ENCODE measurements at regions not wholly inside any gene's neighbourhood (a gene's known extent, or its start where the extent isn't known, plus 50 kb on each side); places are given as distances from the start of the nearest gene placed in this dataset.

DNA sequence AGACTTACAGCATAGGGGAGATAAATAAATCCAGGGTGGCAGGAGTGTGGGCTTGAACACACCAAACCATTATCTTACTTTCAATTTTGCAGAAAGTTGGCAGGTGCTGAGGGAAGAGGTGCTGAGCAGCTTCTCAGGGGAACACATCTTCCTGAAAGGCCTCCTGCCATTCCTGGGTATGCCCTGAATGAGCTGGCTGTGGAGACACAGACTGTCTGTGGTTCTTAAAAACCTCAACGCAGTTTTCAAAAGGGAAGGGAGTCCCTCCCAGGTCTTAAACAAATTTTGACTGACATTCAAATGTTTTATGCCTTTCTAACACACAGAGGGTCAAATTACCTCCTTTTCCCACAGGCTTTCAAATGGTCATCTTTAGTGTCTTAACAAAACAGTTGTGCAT lies 166.9 kb downstream of the TNFSF18 start:
- H3K4me2 ChIP-seq (ENCODE audit: low read depth, low read length), result no peak overlapping the region
- CTCF ChIA-PET, result no interaction called here

More for the DNA sequence above, 166.9 kb downstream of the TNFSF18 start:
- no TSS peak for BruUV-seq (replicated peaks)
- H4K91ac ChIP-seq (ENCODE audit: insufficient read depth, low read depth, low read length), result 0 out of 2 replicates have a peak overlapping the region, but pooled peaks have one; percentile 15
- no peak overlapping the region for H3K27ac ChIP-seq (ENCODE audit: insufficient read depth, low read length)
- no peak overlapping the region for H3K4me3 ChIP-seq (ENCODE audit: insufficient read depth, low read depth, low read length)
- no peak overlapping the region for H4K5ac ChIP-seq (ENCODE audit: low read depth, low read length)
- dilution Hi-C loops (cut with HindIII; ENCODE audit: low sequenced_read_pairs, unreplicated experiment), result no loop called here
- H3K27me3 ChIP-seq (ENCODE audit: control insufficient read depth, insufficient read depth, low read length), result no peaks in the 10 kb centered on the region
- no peak overlapping the region for H2AFZ ChIP-seq (replicated peaks; ENCODE audit: low read length, poor library complexity)
- in situ Hi-C loops (cut with MboI; ENCODE audit: low sequenced_read_pairs), result no loop called here
- no peak overlapping the region for H2BK5ac ChIP-seq (ENCODE audit: low read depth, low read length, poor library complexity, severe bottlenecking)
- no peak for DNase-seq
- 0 out of 2 replicates have a peak overlapping the region, but pooled peaks have one; percentile 22 for H3K14ac ChIP-seq (replicated peaks; ENCODE audit: low read depth, low read length)
- no peaks in the 10 kb centered on the region for H3K9me3 ChIP-seq (ENCODE audit: control insufficient read depth, insufficient read depth, low read length)
- H3K23ac ChIP-seq (ENCODE audit: low read depth, low read length), result 0 out of 2 replicates have a peak overlapping the region, but pooled peaks have one; percentile 1
- TF ChIP-seq RCOR1 (IDR thresholded peaks at IDR 0.05; ENCODE audit: insufficient replicate concordance, low read length) (no peak), MAFK (IDR thresholded peaks at IDR 0.05; ENCODE audit: low read depth, low read length) (no peak), CEBPB (IDR thresholded peaks at IDR 0.05; ENCODE audit: low read depth, low read length) (no peak), POLR2A (IDR thresholded peaks at IDR 0.05; ENCODE audit: low read depth, low read length) (no peak), FOS (IDR thresholded peaks at IDR 0.05; ENCODE audit: low read depth, low read length) (no peak), BHLHE40 (IDR thresholded peaks at IDR 0.05; ENCODE audit: low read depth, low read length) (no peak), CTCF (conservative IDR thresholded peaks at IDR 0.05; ENCODE audit: low read depth, low read length) (no peak), MXI1 (IDR thresholded peaks at IDR 0.05; ENCODE audit: borderline replicate concordance, low read depth, low read length) (no peak), NFE2L2 (IDR thresholded peaks at IDR 0.05; ENCODE audit: low read depth, low read length) (no peak), SMC3 (IDR thresholded peaks at IDR 0.05; ENCODE audit: low read depth, low read length) (no peak), CHD1 (IDR thresholded peaks at IDR 0.05; ENCODE audit: low read depth, low read length) (no peak), RAD21 (IDR thresholded peaks at IDR 0.05; ENCODE audit: low read length) (no peak), MAZ (IDR thresholded peaks at IDR 0.05; ENCODE audit: borderline replicate concordance, low read depth, low read length) (no peak), ELK1 (IDR thresholded peaks at IDR 0.05; ENCODE audit: borderline replicate concordance, low read depth, low read length) (no peak), RFX5 (IDR thresholded peaks at IDR 0.05; ENCODE audit: low read depth, low read length) (no peak)
- TF ChIP-seq, protein P1, sequence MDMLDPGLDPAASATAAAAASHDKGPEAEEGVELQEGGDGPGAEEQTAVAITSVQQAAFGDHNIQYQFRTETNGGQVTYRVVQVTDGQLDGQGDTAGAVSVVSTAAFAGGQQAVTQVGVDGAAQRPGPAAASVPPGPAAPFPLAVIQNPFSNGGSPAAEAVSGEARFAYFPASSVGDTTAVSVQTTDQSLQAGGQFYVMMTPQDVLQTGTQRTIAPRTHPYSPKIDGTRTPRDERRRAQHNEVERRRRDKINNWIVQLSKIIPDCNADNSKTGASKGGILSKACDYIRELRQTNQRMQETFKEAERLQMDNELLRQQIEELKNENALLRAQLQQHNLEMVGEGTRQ (IDR thresholded peaks at IDR 0.05; ENCODE audit: low read depth, low read length), result no peak
- peak; percentile 35 for ATAC-seq (ENCODE audit: low read depth)
- H3K4me1 ChIP-seq (ENCODE audit: control insufficient read depth, insufficient read depth, low read length), result peaks cover 11% of the 10 kb centered on the region
- POLR2A ChIA-PET (ENCODE audit: unreplicated experiment), result no interaction called here
- no peaks in the 10 kb centered on the region for H3K36me3 ChIP-seq (ENCODE audit: control insufficient read depth, insufficient read depth, low read length)
- no peak overlapping the region for H2AK9ac ChIP-seq (replicated peaks; ENCODE audit: low read depth, low read length, poor library complexity)
- H3K9me1 ChIP-seq (ENCODE audit: insufficient read depth, low read length), result peaks cover 7% of the 10 kb centered on the region; the same call in 1 of the 2 replicates
- H4K20me1 ChIP-seq (ENCODE audit: insufficient read depth, low read length), result no peaks in the 10 kb centered on the region
- H3K4ac ChIP-seq (ENCODE audit: low read depth, low read length), result peak overlapping the region; percentile 33; the same call in 1 of the 2 replicates
- H3K79me1 ChIP-seq (ENCODE audit: low read depth in 1 of 2, low read length in 2 of 2), result no peaks in the 10 kb centered on the region
- H4K8ac ChIP-seq (ENCODE audit: low read depth in 2 of 2, low read length in 2 of 2), result peak overlapping the region; percentile 35 to 37; a peak in 3 of 4 replicates
- intact Hi-C loops (cut with micrococcal nuclease), result no loop called here
- H3K56ac ChIP-seq (ENCODE audit: extremely low read depth, insufficient read depth, low read length), result no peak overlapping the region
- H2AK5ac ChIP-seq (ENCODE audit: low read depth, low read length), result peak overlapping the region; percentile 23; the same call in 1 of the 2 replicates
- peak overlapping the region; percentile 58 for H2BK120ac ChIP-seq (ENCODE audit: low read depth, low read length)
- no CpG with 5 or more reads among the region's 1 CpG for WGBS, 2 experiments (ENCODE audit: extremely low coverage in 2 of 2, insufficient read length in 1 of 2)
- peak overlapping the region; percentile 74; the same call in 1 of the 2 replicates for H2BK20ac ChIP-seq (ENCODE audit: low read depth, low read length)
- no peak overlapping the region; the same call in 2 of the 3 replicates for H2BK15ac ChIP-seq (ENCODE audit: low read depth, low read length)
- no peak overlapping the region for H3K9ac ChIP-seq (ENCODE audit: low read depth, low read length)
- H3K18ac ChIP-seq (ENCODE audit: low read depth, low read length), result peak overlapping the region; percentile 24; the same call in 1 of the 2 replicates

Data from IMR-90 (cell line).